Activated T-helper 17 cell treated with anti-CD3 and anti-CD28 coated beads, Interleukin-2, amount 50 U/mL, for 72 hours (primary cell): ENCODE measurements at regions not wholly inside any gene's neighbourhood (a gene's known extent, or its start where the extent isn't known, plus 50 kb on each side); places are given as distances from the start of the nearest gene placed in this dataset.
"Not testable (repeated sequence)": the region's sequence is repeated elsewhere in the genome, so short reads cannot be mapped to it uniquely, and the experiment has no call there.

Source experiments
- ATAC-seq: fragments of 150-1000 bp; cut with Tn5 transposase; replicated peaks from 2 replicates; pipeline ENCODE4 v1.10.0; 2021; ENCODE audit warnings: mild to moderate bottlenecking, moderate library complexity
- H3K27ac Mint-ChIP-seq: one replicate; pipeline ENCODE4 v1.8.0; 2022; ENCODE audit warnings: mixed read lengths
- H3K27me3 Mint-ChIP-seq: one replicate; pipeline ENCODE4 v1.8.0; 2022; ENCODE audit warnings: mixed read lengths
- H3K36me3 Mint-ChIP-seq: one replicate; pipeline ENCODE4 v1.8.0; 2022; ENCODE audit warnings: low read depth, mild to moderate bottlenecking, mixed read lengths
- H3K4me1 Mint-ChIP-seq: one replicate; pipeline ENCODE4 v1.8.0; 2022; ENCODE audit warnings: mixed read lengths
- H3K4me3 Mint-ChIP-seq: one replicate; pipeline ENCODE4 v1.8.0; 2022; ENCODE audit warnings: mild to moderate bottlenecking, mixed read lengths
- H3K9me3 Mint-ChIP-seq: one replicate; pipeline ENCODE4 v1.8.0; 2022; ENCODE audit warnings: mixed read lengths

DNA sequence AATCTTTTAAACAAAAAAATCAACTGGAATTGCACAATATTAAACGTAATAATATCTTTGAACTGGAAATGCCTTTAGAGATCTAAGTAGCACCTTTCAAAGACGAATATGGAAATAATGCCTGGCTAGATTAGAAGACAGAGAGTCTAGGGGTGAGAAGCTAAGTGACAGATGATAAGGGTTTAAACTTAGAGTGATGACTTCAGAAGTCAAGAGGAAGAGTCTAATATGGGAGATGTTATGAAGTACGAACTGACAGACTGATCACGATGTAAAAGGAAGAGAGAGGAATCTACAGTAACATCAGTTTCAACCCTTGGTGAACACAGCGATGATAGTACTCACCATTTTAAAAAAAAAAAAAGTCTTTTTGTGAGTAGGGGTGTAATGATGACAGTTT lies 57.9 kb downstream of the HINT1 start:
- ATAC-seq: no peak
- H3K27ac Mint-ChIP-seq: no peak overlapping the region
- H3K27me3 Mint-ChIP-seq: no peaks in the 10 kb centered on the region
- no peaks in the 10 kb centered on the region for H3K36me3 Mint-ChIP-seq
- H3K4me1 Mint-ChIP-seq: peaks cover 4% of the 10 kb centered on the region
- no peaks in the 10 kb centered on the region for H3K9me3 Mint-ChIP-seq
- no peak overlapping the region for H3K4me3 Mint-ChIP-seq

DNA sequence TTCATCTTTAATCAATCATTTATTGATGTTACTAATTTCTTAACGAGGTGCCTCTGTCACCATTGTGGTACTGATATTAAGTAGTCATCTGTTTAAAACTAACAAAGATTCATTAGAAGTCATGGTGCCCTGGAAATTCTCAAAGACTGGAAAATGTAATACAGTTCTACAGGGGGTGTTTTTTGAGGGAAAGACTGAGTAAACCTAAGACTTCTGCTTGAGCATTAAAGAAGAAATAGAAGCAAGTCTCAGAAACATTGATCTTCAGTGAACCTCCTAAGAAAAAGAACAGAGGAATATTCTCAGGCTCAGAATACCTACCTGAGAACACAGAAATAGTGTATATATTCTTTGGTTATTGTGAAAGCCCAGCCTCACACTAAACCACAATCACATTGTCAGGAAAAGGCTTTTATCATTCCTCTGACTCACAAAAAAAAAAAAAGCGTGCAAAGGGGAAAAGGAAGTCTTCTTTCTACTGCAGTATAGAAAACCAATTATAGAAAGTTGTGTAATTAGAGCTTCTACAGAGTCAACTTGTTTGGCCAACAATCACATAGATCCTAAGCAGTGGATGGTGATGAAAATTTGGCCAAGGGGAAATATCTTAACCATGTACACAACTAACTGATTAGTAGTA lies 60.8 kb downstream of the HINT1 start:
- no peak overlapping the region for H3K4me3 Mint-ChIP-seq
- no peaks in the 10 kb centered on the region for H3K9me3 Mint-ChIP-seq
- peaks cover 4% of the 10 kb centered on the region for H3K4me1 Mint-ChIP-seq
- ATAC-seq: peak; percentile 55
- H3K27me3 Mint-ChIP-seq: no peaks in the 10 kb centered on the region
- no peaks in the 10 kb centered on the region for H3K36me3 Mint-ChIP-seq
- no peak overlapping the region for H3K27ac Mint-ChIP-seq

DNA sequence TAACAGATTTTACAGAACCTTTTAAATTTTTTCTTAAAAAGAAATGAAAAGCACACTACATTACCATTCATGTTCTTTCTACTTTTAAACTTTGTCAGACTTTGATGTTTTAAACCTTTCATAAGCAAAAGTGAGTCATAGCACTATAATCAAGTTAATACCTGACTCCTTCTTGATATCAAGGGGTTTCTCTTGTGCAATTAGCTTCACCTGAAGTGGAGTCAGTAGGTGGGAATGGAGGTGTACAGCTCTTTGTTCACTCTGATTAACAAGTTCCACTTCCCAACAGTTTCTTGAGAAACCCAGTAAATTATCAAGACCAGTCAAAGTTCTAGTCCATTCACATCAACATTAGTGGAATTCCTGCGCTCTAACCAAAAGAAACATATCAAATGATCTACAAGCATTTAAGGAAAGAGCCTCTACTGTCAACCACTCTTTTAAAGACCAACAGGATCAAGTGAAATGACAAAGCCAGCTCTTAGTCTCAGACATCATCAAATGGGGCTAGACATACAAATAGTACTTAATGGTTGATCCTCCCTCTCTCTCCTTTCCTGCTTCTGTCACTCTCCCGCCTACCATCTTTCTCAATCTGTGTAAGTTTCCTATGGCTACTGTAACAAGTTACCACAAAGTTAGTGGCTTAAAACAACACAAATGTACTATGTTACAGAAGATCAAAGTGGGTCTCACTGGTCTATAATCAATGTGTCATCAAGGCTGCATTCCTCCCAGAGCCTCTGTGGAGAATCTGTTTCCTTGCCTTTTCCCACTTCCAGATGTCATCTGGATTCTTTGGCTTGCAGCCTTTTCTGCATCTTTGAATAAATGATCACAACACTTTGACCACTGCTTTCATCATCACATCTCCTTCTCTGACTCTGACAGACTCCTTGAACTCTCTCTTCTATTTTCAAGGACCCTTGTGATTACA lies 68.0 kb downstream of the HINT1 start:
- peak; percentile 83 for ATAC-seq
- H3K27ac Mint-ChIP-seq: no peak overlapping the region
- H3K36me3 Mint-ChIP-seq: no peaks in the 10 kb centered on the region
- no peak overlapping the region for H3K4me3 Mint-ChIP-seq
- no peaks in the 10 kb centered on the region for H3K4me1 Mint-ChIP-seq
- H3K9me3 Mint-ChIP-seq: no peaks in the 10 kb centered on the region
- peaks cover 7% of the 10 kb centered on the region for H3K27me3 Mint-ChIP-seq

DNA sequence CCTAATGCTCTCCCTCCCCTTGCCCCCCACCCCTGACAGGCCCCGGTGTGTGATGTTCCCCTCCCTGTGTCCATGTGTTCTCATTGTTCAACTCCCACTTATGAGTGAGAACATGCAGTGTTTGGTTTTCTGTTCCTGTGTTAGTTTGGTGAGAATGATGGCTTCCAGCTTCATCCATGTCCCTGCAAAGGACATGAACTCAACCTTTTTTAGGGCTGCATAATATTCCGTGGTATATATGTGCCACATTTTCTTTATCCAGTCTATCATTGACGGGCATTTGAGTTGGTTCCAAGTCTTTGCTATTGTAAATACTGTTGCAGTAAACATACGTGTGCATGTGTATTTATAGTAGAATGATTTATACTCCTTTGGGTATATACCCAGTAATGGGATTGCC lies 69.5 kb downstream of the HINT1 start:
- not testable (repeated sequence) for H3K4me3 Mint-ChIP-seq, ATAC-seq, H3K4me1 Mint-ChIP-seq, H3K27me3 Mint-ChIP-seq, H3K36me3 Mint-ChIP-seq, H3K9me3 Mint-ChIP-seq, H3K27ac Mint-ChIP-seq

DNA sequence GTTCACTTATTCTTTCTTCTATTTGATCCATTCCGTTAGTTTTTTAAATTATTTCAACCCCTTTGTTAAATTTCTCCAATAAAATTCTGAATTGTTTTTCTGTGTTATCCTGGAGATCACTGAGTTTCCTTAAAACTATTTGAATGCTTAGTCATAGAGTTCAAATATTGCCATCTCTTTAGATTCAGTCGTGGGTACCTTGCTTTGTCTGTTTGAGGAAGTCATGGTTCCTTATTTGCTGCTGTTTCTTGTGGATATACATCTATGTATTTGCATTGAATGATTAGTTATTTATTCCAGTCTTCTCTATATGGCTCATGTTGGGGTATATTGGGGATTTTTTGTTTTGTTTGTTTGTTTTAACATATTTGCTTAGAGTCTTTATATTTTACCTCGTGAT lies 80.6 kb downstream of the HINT1 start:
- H3K36me3 Mint-ChIP-seq: no peaks in the 10 kb centered on the region
- no peaks in the 10 kb centered on the region for H3K9me3 Mint-ChIP-seq
- H3K4me1 Mint-ChIP-seq: no peaks in the 10 kb centered on the region
- H3K27ac Mint-ChIP-seq: no peak overlapping the region
- no peak overlapping the region for H3K4me3 Mint-ChIP-seq
- H3K27me3 Mint-ChIP-seq: peaks cover 4% of the 10 kb centered on the region
- no peak for ATAC-seq

DNA sequence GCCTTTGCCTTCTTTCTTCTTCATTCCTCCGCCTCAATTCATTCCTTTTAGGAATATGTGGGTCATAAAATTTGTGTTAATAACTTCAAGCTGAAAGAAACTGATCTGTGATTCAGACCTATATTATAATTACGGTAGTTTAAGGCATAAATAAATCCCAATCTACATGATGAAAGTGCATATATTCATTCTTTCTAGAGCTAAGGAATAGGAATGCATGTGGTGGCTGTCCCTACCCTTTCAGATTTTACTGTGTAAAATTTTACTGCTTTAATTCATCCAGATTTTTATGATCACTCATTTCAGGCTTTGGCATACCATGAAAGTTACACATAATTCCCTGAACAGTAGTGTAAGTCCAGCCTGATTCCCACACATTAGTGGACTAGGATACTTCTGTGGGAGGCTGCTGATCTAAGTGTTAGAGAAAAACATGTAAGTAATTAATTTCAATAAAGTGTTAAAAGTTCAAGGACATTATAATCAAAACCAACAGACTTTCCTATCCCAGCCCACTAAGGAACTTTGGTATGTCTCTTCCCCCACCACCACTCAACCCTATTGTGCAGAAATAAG lies 83.1 kb downstream of the HINT1 start:
- Mint-ChIP-seq H3K4me3 (no peak overlapping the region), H3K27me3 (peaks cover 4% of the 10 kb centered on the region), H3K27ac (no peak overlapping the region), H3K9me3 (no peaks in the 10 kb centered on the region), H3K36me3 (no peaks in the 10 kb centered on the region), H3K4me1 (peaks cover 1% of the 10 kb centered on the region)
- no peak for ATAC-seq

DNA sequence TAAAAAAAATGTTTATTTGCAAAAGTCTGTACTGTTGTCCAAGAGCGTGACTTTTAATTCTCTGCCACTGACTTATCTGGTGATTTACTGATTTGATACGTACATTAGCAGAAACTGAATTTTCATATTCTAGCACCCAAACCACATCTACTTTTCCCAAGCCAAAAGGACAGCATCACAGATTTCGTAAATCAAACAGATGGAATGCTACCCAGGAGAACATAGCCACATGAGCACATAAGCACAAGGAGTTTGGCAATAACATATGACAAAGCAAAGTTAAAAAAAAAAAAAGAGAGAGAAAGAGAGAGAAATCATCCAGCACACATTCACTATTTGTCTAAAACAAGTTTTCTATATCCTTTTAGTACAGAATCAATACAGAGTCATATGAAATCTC lies 83.7 kb downstream of the HINT1 start:
- Mint-ChIP-seq H3K27ac (no peak overlapping the region), H3K27me3 (peaks cover 4% of the 10 kb centered on the region), H3K4me1 (peaks cover 4% of the 10 kb centered on the region), H3K9me3 (no peaks in the 10 kb centered on the region), H3K36me3 (no peaks in the 10 kb centered on the region), H3K4me3 (no peak overlapping the region)
- no peak for ATAC-seq

DNA sequence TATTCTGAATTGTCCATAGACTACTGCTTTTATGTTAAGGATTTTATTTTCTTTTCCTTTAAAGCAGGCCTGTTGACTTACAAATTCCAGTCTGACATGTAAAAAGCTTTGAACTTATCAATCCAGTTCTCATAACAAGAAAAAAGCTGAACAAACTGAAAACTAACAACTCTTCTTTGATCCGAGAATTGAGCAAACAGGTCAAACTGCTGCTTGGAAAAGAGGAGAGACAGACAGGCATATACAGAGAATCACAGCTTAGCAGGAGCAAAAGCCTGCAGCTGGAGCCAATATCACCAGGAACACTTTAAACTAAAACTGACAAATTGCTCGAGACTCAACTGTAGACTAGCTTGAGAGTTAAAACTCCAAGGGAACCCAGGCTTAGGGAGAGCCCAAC lies 85.8 kb downstream of the HINT1 start:
- Mint-ChIP-seq H3K4me1 (peaks cover 4% of the 10 kb centered on the region), H3K4me3 (no peak overlapping the region), H3K27me3 (no peaks in the 10 kb centered on the region), H3K36me3 (no peaks in the 10 kb centered on the region), H3K27ac (no peak overlapping the region), H3K9me3 (no peaks in the 10 kb centered on the region)
- no peak for ATAC-seq

DNA sequence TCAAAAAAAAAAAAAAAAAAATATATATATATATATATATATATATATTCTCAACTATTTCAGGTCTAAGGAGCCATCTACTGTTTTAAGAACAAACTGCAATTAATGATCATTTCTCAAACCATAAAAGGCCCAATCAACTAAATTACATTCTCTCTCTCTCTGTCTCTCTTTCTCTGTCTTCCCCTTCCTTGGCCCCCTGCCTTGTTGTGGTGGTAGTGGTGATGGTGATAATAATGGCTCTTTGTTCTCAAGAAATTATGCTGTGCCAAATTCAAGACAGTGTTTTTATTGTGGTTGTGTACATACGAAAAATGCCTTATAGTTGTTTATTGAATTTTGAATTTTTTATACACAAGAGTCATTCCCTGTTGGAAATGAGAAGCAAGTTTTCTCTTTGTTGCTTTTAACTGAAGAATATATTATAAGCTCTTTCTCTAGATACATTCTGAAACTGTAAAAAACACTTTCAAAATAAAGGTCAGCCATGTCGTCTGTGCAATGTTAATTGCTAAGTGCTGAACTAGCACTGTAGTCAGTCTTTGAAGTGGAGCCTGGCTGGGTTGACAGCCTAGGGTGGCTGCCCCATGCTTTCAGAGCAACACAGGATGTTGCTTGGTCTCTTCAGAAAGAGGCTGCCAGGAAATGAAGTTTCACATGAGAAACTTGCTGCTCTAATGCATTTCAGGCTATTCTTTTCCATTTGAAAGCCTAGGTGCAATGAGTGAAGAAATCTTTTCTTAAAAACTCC lies 96.0 kb downstream of the HINT1 start:
- no peaks in the 10 kb centered on the region for H3K36me3 Mint-ChIP-seq
- H3K4me3 Mint-ChIP-seq: peak overlapping the region; percentile 53
- ATAC-seq: peak; percentile 99
- no peaks in the 10 kb centered on the region for H3K27me3 Mint-ChIP-seq
- H3K9me3 Mint-ChIP-seq: peaks cover 11% of the 10 kb centered on the region
- H3K27ac Mint-ChIP-seq: peak overlapping the region; percentile 77
- peaks cover 33% of the 10 kb centered on the region for H3K4me1 Mint-ChIP-seq

DNA sequence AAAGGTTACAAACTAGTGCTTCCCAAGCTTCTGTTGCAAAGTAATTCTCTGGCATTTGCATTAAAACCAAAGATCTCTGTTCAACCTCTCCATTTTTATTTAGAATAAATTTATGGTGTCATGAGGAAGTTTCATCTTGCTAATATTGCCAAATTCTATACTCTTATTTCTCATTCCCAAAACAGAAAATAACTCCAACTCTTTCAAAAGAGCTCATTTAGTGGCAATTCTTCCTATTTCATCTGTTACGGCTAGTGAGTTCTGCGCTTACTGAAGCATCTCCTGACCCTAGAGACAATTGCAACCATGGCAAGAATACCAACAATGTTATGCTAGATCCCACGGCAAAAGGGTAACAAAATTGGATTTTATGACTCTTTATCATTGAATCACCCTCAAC lies 97.0 kb downstream of the HINT1 start:
- H3K9me3 Mint-ChIP-seq: peaks cover 11% of the 10 kb centered on the region
- ATAC-seq: no peak
- H3K36me3 Mint-ChIP-seq: no peaks in the 10 kb centered on the region
- H3K27ac Mint-ChIP-seq: peak overlapping the region; percentile 77
- H3K27me3 Mint-ChIP-seq: no peaks in the 10 kb centered on the region
- no peak overlapping the region for H3K4me3 Mint-ChIP-seq
- peaks cover 33% of the 10 kb centered on the region for H3K4me1 Mint-ChIP-seq

DNA sequence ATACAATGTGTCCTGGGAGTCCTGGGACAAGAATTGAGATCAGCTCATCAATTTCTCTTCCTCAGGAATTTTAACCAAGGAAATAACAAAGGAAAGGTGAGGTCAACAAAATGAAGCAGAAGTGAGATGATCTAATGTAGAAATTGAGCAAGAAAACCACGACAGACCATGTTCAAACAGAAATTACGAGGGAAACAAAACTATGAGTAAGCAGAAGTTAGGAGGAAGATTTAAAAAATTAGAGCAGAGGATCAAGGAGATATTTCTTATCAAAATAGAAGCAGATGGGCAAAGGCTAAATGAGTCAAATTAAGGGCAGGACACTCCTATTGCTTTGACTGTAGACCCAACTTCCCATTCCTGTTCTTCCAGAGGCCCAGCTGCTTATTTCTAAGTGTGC lies 97.4 kb downstream of the HINT1 start:
- Mint-ChIP-seq H3K36me3 (no peaks in the 10 kb centered on the region), H3K27ac (no peak overlapping the region), H3K27me3 (no peaks in the 10 kb centered on the region), H3K4me1 (peaks cover 33% of the 10 kb centered on the region), H3K4me3 (peak overlapping the region; percentile 3), H3K9me3 (peaks cover 11% of the 10 kb centered on the region)
- no peak for ATAC-seq

DNA sequence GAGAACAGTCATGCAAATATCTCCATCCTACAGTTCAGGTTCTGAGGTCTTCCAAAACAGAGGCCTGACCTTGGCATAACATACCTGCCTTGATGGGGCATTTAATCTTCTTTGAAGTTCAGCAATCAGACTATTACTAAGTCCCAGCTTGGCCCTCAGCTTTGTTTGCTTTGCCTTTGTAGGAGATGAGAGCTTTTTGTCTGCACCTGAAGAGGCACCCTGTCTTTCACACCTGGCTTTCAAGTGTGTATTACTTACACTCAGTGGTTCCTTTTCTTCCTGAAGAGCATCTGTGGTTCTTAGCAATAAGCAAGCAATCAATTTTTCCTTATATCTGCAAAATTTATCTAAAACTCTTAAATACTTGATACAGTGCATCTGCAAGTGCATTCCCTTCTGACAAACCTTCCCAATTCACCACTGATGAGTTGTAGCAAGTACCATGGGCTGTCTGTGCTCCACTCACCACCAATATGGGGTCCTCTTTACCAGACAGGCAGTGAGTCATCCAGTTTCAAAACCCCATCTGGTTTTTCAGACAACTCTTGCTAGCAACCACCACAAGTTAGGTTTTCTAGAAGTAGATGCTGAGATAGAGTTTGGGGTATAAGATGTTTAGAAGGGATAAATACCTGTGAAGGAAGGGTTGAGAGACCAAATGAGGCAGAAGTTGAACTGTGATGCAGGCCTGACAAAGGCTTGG lies 100.2 kb downstream of the HINT1 start:
- H3K4me1 Mint-ChIP-seq: peaks cover 29% of the 10 kb centered on the region
- no peaks in the 10 kb centered on the region for H3K36me3 Mint-ChIP-seq
- no peak for ATAC-seq
- H3K27me3 Mint-ChIP-seq: no peaks in the 10 kb centered on the region
- no peak overlapping the region for H3K27ac Mint-ChIP-seq
- peaks cover 11% of the 10 kb centered on the region for H3K9me3 Mint-ChIP-seq
- no peak overlapping the region for H3K4me3 Mint-ChIP-seq

DNA sequence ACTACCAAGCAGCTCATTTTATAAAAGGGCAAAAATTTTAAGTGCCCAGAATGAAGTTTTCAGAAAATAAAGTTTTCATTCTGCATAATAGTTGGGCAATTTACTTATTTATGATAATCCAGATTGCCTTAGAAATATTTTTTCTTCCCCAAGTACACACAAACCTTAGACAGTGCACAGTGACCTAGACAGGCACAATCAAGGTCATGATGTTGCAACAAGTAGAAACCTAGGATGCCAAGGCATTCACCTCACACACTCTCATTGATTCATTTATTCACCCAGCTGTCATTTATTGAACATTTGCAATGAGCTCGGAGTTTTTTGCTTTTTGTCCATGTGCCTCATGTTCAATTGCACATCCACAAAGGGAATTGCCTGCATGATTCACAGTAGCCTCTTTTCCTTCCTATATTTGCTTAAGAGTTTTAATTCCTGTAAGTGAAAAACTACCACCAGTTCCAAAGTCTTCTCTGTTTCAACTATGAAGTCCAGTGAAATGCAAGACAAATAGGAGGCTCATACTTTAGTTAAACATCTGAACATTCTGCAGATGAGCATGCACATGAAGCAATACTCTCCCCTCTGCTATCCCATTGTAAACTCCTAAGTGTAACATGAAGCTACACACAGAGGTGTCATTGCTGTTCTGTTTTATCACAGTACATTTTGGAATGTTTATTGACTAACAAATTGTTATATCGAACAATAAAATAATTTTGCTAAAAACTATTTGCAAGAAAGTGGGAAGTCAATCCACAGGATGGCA lies 122.9 kb downstream of the HINT1 start:
- no peaks in the 10 kb centered on the region for H3K9me3 Mint-ChIP-seq
- no peak overlapping the region for H3K27ac Mint-ChIP-seq
- H3K36me3 Mint-ChIP-seq: no peaks in the 10 kb centered on the region
- no peak for ATAC-seq
- no peak overlapping the region for H3K4me3 Mint-ChIP-seq
- H3K4me1 Mint-ChIP-seq: no peaks in the 10 kb centered on the region
- no peaks in the 10 kb centered on the region for H3K27me3 Mint-ChIP-seq
